ENCODE measurements at regions not wholly inside any gene's neighbourhood (a gene's known extent, or its start where the extent isn't known, plus 50 kb on each side); places are given as distances from the start of the nearest gene placed in this dataset.

- Histone ChIP-seq H3K9me3 (no peaks in the 10 kb centered on the region), H3K27me3 (no peaks in the 10 kb centered on the region), H3K4me3 (no peak overlapping the region), H3K36me3 (no peaks in the 10 kb centered on the region), H3K27ac (no peak overlapping the region), H3K4me1 (ENCODE audit: insufficient read depth) (peaks cover 1% of the 10 kb centered on the region)
- no peak for DNase-seq
- intact Hi-C loops (cut with DNase I), result no loop called here
- 53 to 71% (median 58%) methylated on average over 6 of the region's 6 CpGs for WGBS, 3 donors
- TF ChIP-seq CTCF (IDR thresholded peaks at IDR 0.05) (no peak), POLR2A (IDR thresholded peaks at IDR 0.05) (no peak), EP300 (IDR thresholded peaks at IDR 0.05) (no peak)
Measured at GRCh38 chr6:150651808-150652470, 52.3 kb downstream of the PLEKHG1 start.

GRCh38 chr6:150652848-150653613, 53.3 kb downstream of the PLEKHG1 start:
- TF ChIP-seq EP300 (IDR thresholded peaks at IDR 0.05) (no peak), CTCF (IDR thresholded peaks at IDR 0.05) (no peak), POLR2A (IDR thresholded peaks at IDR 0.05) (no peak)
- H3K9me3 ChIP-seq, result no peaks in the 10 kb centered on the region
- peaks cover 1% of the 10 kb centered on the region for H3K4me1 ChIP-seq (ENCODE audit: insufficient read depth)
- no peak for DNase-seq
- WGBS, 3 donors, result 88% methylated on average over 7 of the region's 7 CpGs
- no peaks in the 10 kb centered on the region for H3K27me3 ChIP-seq
- H3K36me3 ChIP-seq, result no peaks in the 10 kb centered on the region
- no peak overlapping the region for H3K27ac ChIP-seq
- intact Hi-C loops (cut with DNase I), result no loop called here
- H3K4me3 ChIP-seq, result no peak overlapping the region

GRCh38 chr6:150654608-150655007, 54.9 kb downstream of the PLEKHG1 start:
- Histone ChIP-seq H3K27ac (no peak overlapping the region), H3K36me3 (no peaks in the 10 kb centered on the region), H3K27me3 (no peaks in the 10 kb centered on the region), H3K4me3 (no peak overlapping the region), H3K4me1 (ENCODE audit: insufficient read depth) (peaks cover 1% of the 10 kb centered on the region), H3K9me3 (no peaks in the 10 kb centered on the region)
- TF ChIP-seq CTCF (IDR thresholded peaks at IDR 0.05) (no peak), POLR2A (IDR thresholded peaks at IDR 0.05) (no peak), EP300 (IDR thresholded peaks at IDR 0.05) (no peak)
- intact Hi-C loops (cut with DNase I), result no loop called here
- DNase-seq, result no peak
- WGBS, 3 donors, result 89 to 95% (median 93%) methylated on average over 3 of the region's 3 CpGs

GRCh38 chr6:150656156-150656555, 56.5 kb downstream of the PLEKHG1 start:
- H3K36me3 ChIP-seq, result no peaks in the 10 kb centered on the region
- peaks cover 1% of the 10 kb centered on the region for H3K4me1 ChIP-seq (ENCODE audit: insufficient read depth)
- WGBS, 3 donors, result 66 to 81% (median 78%) methylated on average over 1 of the region's 1 CpG
- no peak overlapping the region for H3K27ac ChIP-seq
- no peaks in the 10 kb centered on the region for H3K9me3 ChIP-seq
- no peak for DNase-seq
- no peak overlapping the region for H3K4me3 ChIP-seq
- H3K27me3 ChIP-seq, result no peaks in the 10 kb centered on the region
- intact Hi-C loops (cut with DNase I), result no loop called here
- TF ChIP-seq EP300 (IDR thresholded peaks at IDR 0.05) (no peak), CTCF (IDR thresholded peaks at IDR 0.05) (no peak), POLR2A (IDR thresholded peaks at IDR 0.05) (no peak)
